ENCODE measurements at regions not wholly inside any gene's neighbourhood (a gene's known extent, or its start where the extent isn't known, plus 50 kb on each side); places are given as distances from the start of the nearest gene placed in this dataset.

- TF ChIP-seq, protein P1, sequence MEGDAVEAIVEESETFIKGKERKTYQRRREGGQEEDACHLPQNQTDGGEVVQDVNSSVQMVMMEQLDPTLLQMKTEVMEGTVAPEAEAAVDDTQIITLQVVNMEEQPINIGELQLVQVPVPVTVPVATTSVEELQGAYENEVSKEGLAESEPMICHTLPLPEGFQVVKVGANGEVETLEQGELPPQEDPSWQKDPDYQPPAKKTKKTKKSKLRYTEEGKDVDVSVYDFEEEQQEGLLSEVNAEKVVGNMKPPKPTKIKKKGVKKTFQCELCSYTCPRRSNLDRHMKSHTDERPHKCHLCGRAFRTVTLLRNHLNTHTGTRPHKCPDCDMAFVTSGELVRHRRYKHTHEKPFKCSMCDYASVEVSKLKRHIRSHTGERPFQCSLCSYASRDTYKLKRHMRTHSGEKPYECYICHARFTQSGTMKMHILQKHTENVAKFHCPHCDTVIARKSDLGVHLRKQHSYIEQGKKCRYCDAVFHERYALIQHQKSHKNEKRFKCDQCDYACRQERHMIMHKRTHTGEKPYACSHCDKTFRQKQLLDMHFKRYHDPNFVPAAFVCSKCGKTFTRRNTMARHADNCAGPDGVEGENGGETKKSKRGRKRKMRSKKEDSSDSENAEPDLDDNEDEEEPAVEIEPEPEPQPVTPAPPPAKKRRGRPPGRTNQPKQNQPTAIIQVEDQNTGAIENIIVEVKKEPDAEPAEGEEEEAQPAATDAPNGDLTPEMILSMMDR (IDR thresholded peaks at IDR 0.05) = no peak
- no peak for TF ChIP-seq EZH2 (IDR thresholded peaks at IDR 0.05; ENCODE audit: borderline replicate concordance, insufficient read depth, low read depth, low read length, poor library complexity, severe bottlenecking)
These were observed 808.4 kb downstream of the BCL11A start for GRCh38 chr2:59745085-59745484.
